HEK293 (cell line): ENCODE measurements at regions not wholly inside any gene's neighbourhood (a gene's known extent, or its start where the extent isn't known, plus 50 kb on each side); places are given as distances from the start of the nearest gene placed in this dataset.

ENCODE experiments used
- CTCF ChIA-PET: fragments of 350-600 bp; formaldehyde crosslinking; extraction: SDS; loops from one replicate; lab custom pipeline; 2021; ENCODE audit warnings: antibody characterized with exemption; lab: Yijun Ruan, JAX
- POLR2A ChIA-PET: fragments of 300-600 bp; formaldehyde crosslinking; extraction: SDS; loops from one replicate; lab custom pipeline; 2020; ENCODE audit warnings: antibody characterized with exemption, inconsistent platforms; lab: Yijun Ruan, JAX
- H3K27ac ChIP-seq: fragments of 200-500 bp; sonication (Bioruptor generic); 2 replicates; pipeline ENCODE4 v1.5.1; 2014; ENCODE audit warnings: low read depth, low read length, control low read depth, inconsistent platforms; ENCODE audit errors: extremely low read depth
- H3K36me3 ChIP-seq, 2 experiments: fragments of 200-500 bp in 1 of 2; sonication (Bioruptor generic) in 1 of 2; 1 replicate in 1 of 2; 2 replicates in 1 of 2; pipeline ENCODE4 v1.5.1; 2014 to 2017; ENCODE audit warnings: inconsistent platforms in 2 of 2, low read length in 2 of 2; ENCODE audit not compliant: control insufficient read depth in 2 of 2, insufficient read depth in 1 of 2
- H3K4me1 ChIP-seq: fragments of 200-500 bp; sonication (Bioruptor generic); 2 replicates; pipeline ENCODE4 v1.5.1; 2014; ENCODE audit warnings: mild to moderate bottlenecking, low read length, inconsistent platforms; ENCODE audit not compliant: control insufficient read depth, insufficient read depth
- H3K4me3 ChIP-seq: 2 replicates; pipeline ENCODE4 v1.5.1; 2011; ENCODE audit warnings: low read depth, mild to moderate bottlenecking, control low read depth, low read length, moderate library complexity
- H3K9me3 ChIP-seq: fragments of 200-500 bp; sonication (Bioruptor generic); 2 replicates; pipeline ENCODE4 v1.5.1; 2014; ENCODE audit warnings: low read depth, low read length, inconsistent platforms; ENCODE audit not compliant: control insufficient read depth, insufficient read depth
- GFI1B ChIP-seq: fragments of 450-650 bp; formaldehyde crosslinking; IDR thresholded peaks from 2 replicates; pipeline ENCODE4 v1.5.1; 2016; ENCODE audit warnings: missing biosample characterization, missing genetic modification characterization
- REPIN1 ChIP-seq: fragments of 450-650 bp; formaldehyde crosslinking; IDR thresholded peaks from 2 replicates; pipeline ENCODE4 v1.5.1; 2017; ENCODE audit warnings: missing biosample characterization, missing genetic modification characterization, low read depth
- ZFHX2 ChIP-seq: fragments of 450-650 bp; formaldehyde crosslinking; conservative IDR thresholded peaks from 2 replicates; pipeline ENCODE4 v1.5.1; 2016; ENCODE audit warnings: missing biosample characterization, missing genetic modification characterization
- ZNF155 ChIP-seq: fragments of 450-650 bp; formaldehyde crosslinking; IDR thresholded peaks from 2 replicates; pipeline ENCODE4 v1.5.1; 2016; ENCODE audit warnings: missing biosample characterization, missing genetic modification characterization
- ZNF16 ChIP-seq: fragments of 450-650 bp; formaldehyde crosslinking; IDR thresholded peaks from 2 replicates; pipeline ENCODE4 v1.5.1; 2016; ENCODE audit warnings: low read depth, missing biosample characterization, missing genetic modification characterization
- ZNF18 ChIP-seq: fragments of 450-650 bp; formaldehyde crosslinking; IDR thresholded peaks from 2 replicates; pipeline ENCODE4 v1.5.1; 2016; ENCODE audit warnings: missing biosample characterization, missing genetic modification characterization
- ZNF19 ChIP-seq: fragments of 450-650 bp; formaldehyde crosslinking; IDR thresholded peaks from 2 replicates; pipeline ENCODE4; 2016; ENCODE audit warnings: missing biosample characterization, missing genetic modification characterization, low read depth
- ZNF202 ChIP-seq: fragments of 450-650 bp; formaldehyde crosslinking; IDR thresholded peaks from 2 replicates; pipeline ENCODE4 v1.5.1; 2016; ENCODE audit warnings: missing biosample characterization, missing genetic modification characterization, borderline replicate concordance
- ZNF292 ChIP-seq: fragments of 450-650 bp; formaldehyde crosslinking; IDR thresholded peaks from 2 replicates; pipeline ENCODE4 v1.5.1; 2016; ENCODE audit warnings: low read depth, missing biosample characterization, missing genetic modification characterization, borderline replicate concordance
- ZNF433 ChIP-seq: fragments of 450-650 bp; formaldehyde crosslinking; IDR thresholded peaks from 2 replicates; pipeline ENCODE4 v1.5.1; 2016; ENCODE audit warnings: missing biosample characterization, missing genetic modification characterization, low read depth
- ZNF518A ChIP-seq: fragments of 450-650 bp; formaldehyde crosslinking; conservative IDR thresholded peaks from 2 replicates; pipeline ENCODE4 v1.5.1; 2016; ENCODE audit warnings: low read depth, missing biosample characterization, missing genetic modification characterization
- ZNF701 ChIP-seq: fragments of 450-650 bp; formaldehyde crosslinking; IDR thresholded peaks from 2 replicates; pipeline ENCODE4 v1.5.1; 2016; ENCODE audit warnings: missing biosample characterization, missing genetic modification characterization
- ZNF76 ChIP-seq: fragments of 450-650 bp; formaldehyde crosslinking; IDR thresholded peaks from 2 replicates; pipeline ENCODE4; 2016; ENCODE audit warnings: low read depth, missing biosample characterization, missing genetic modification characterization, borderline replicate concordance
- ZNF792 ChIP-seq: fragments of 450-650 bp; formaldehyde crosslinking; IDR thresholded peaks from 2 replicates; pipeline ENCODE4 v1.5.1; 2016; ENCODE audit warnings: missing biosample characterization, missing genetic modification characterization
- ZSCAN30 ChIP-seq: fragments of 450-650 bp; IDR thresholded peaks from 2 replicates; pipeline ENCODE4 v1.5.1; 2018; ENCODE audit warnings: missing biosample characterization, mild to moderate bottlenecking, missing genetic modification characterization, moderate library complexity
- TF ChIP-seq, protein P1 (sequence below): fragments of 450-650 bp; formaldehyde crosslinking; IDR thresholded peaks from 2 replicates; pipeline ENCODE4 v1.5.1; 2017; ENCODE audit warnings: missing biosample characterization, missing genetic modification characterization
- TF ChIP-seq, protein P2 (sequence below): fragments of 450-650 bp; formaldehyde crosslinking; IDR thresholded peaks from 2 replicates; pipeline ENCODE4 v1.5.1; 2017; ENCODE audit warnings: missing biosample characterization, missing genetic modification characterization
- TF ChIP-seq, protein P3 (sequence below): fragments of 450-650 bp; formaldehyde crosslinking; IDR thresholded peaks from 2 replicates; pipeline ENCODE4 v1.5.1; 2017; ENCODE audit warnings: missing biosample characterization, mild to moderate bottlenecking, missing genetic modification characterization, moderate library complexity

DNA sequence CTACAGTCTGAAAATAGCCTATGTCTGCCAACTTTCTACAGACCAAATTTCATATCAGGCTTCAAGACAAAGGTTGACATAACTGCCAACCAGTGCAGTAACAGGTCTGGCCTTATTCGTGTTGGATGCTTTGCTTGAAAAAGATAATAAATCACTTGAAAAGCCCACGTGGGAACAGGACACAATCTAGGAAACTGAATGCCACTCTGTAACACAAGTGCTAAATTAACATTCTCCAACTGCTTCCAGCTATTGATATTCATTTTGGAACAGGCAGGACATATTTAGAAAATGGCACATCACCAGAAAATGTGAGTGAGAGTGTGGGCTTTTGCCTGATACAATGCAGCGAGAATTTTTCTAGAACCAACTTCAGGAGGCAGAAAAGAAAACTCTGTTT lies 165.9 kb upstream of the CCDC150 start:
- CTCF ChIA-PET: no interaction called here

GRCh38 chr2:196475611-196476010 lies 163.9 kb upstream of the CCDC150 start:
- Histone ChIP-seq H3K4me3 (no peak overlapping the region), H3K27ac (no peak overlapping the region), H3K9me3 (no peaks in the 10 kb centered on the region), H3K36me3 (no peaks in the 10 kb centered on the region), H3K4me1 (no peaks in the 10 kb centered on the region)
- ChIA-PET POLR2A (no interaction called here), CTCF (no interaction called here)
- TF ChIP-seq, protein P1, sequence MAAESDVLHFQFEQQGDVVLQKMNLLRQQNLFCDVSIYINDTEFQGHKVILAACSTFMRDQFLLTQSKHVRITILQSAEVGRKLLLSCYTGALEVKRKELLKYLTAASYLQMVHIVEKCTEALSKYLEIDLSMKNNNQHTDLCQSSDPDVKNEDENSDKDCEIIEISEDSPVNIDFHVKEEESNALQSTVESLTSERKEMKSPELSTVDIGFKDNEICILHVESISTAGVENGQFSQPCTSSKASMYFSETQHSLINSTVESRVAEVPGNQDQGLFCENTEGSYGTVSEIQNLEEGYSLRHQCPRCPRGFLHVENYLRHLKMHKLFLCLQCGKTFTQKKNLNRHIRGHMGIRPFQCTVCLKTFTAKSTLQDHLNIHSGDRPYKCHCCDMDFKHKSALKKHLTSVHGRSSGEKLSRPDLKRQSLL (tag by site-specific recombination): no peak
- TF ChIP-seq ZFHX2 (no peak), ZNF292 (tag by site-specific recombination) (no peak), GFI1B (tag by site-specific recombination) (no peak), ZNF16 (no peak), ZNF76 (tag by site-specific recombination) (no peak), ZNF792 (no peak), REPIN1 (tag by site-specific recombination) (no peak), ZSCAN30 (no peak)
- TF ChIP-seq, protein P2, sequence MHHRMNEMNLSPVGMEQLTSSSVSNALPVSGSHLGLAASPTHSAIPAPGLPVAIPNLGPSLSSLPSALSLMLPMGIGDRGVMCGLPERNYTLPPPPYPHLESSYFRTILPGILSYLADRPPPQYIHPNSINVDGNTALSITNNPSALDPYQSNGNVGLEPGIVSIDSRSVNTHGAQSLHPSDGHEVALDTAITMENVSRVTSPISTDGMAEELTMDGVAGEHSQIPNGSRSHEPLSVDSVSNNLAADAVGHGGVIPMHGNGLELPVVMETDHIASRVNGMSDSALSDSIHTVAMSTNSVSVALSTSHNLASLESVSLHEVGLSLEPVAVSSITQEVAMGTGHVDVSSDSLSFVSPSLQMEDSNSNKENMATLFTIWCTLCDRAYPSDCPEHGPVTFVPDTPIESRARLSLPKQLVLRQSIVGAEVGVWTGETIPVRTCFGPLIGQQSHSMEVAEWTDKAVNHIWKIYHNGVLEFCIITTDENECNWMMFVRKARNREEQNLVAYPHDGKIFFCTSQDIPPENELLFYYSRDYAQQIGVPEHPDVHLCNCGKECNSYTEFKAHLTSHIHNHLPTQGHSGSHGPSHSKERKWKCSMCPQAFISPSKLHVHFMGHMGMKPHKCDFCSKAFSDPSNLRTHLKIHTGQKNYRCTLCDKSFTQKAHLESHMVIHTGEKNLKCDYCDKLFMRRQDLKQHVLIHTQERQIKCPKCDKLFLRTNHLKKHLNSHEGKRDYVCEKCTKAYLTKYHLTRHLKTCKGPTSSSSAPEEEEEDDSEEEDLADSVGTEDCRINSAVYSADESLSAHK (tag by site-specific recombination): no peak

More for the DNA sequence above, 165.9 kb upstream of the CCDC150 start:
- TF ChIP-seq, protein P3, sequence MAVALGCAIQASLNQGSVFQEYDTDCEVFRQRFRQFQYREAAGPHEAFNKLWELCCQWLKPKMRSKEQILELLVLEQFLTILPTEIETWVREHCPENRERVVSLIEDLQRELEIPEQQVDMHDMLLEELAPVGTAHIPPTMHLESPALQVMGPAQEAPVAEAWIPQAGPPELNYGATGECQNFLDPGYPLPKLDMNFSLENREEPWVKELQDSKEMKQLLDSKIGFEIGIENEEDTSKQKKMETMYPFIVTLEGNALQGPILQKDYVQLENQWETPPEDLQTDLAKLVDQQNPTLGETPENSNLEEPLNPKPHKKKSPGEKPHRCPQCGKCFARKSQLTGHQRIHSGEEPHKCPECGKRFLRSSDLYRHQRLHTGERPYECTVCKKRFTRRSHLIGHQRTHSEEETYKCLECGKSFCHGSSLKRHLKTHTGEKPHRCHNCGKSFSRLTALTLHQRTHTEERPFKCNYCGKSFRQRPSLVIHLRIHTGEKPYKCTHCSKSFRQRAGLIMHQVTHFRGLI: no peak
- TF ChIP-seq ZNF19 (tag by site-specific recombination) (no peak), ZNF701 (tag by site-specific recombination) (no peak), ZNF518A (no peak), GFI1B (tag by site-specific recombination) (no peak), ZNF18 (tag by site-specific recombination) (no peak), ZNF155 (tag by site-specific recombination) (no peak), ZNF433 (tag by site-specific recombination) (no peak), ZNF202 (tag by site-specific recombination) (no peak)
- POLR2A ChIA-PET: no interaction called here
- H3K4me1 ChIP-seq: no peaks in the 10 kb centered on the region
- no peak overlapping the region for H3K27ac ChIP-seq
- no peaks in the 10 kb centered on the region for H3K36me3 ChIP-seq
- no peak overlapping the region for H3K4me3 ChIP-seq
- no peaks in the 10 kb centered on the region for H3K9me3 ChIP-seq
